ENCODE measurements at regions not wholly inside any gene's neighbourhood (a gene's known extent, or its start where the extent isn't known, plus 50 kb on each side); places are given as distances from the start of the nearest gene placed in this dataset.

GRCh38 chr14:65348137-65348536, 64.4 kb upstream of the FUT8 start:
- Mint-ChIP-seq H3K4me1 (peaks cover 1 to 14% (median 7%) of the 10 kb centered on the region in 3 donors), H3K27ac (no peak overlapping the region), H3K36me3 (peaks cover 3% of the 10 kb centered on the region), H3K9me3 (no peaks in the 10 kb centered on the region), H3K4me3 (no peak overlapping the region), H3K27me3 (no peaks in the 10 kb centered on the region)
- H3K4me1 ChIP-seq (ENCODE audit: control insufficient read depth in 1 of 2, extremely low read depth in 1 of 2, insufficient read depth in 2 of 2, low read length in 2 of 2) = no peaks in the 10 kb centered on the region
- no peak for DNase-seq
- H3K27me3 ChIP-seq (replicated peaks in 1 of 2; ENCODE audit: control insufficient read depth in 2 of 2, extremely low read depth in 1 of 2, insufficient read depth in 2 of 2, low read length in 1 of 2) = no peaks in the 10 kb centered on the region
- CTCF ChIA-PET = interaction anchor here in 1 of 2 donors (0.5 kb wide), 1 partner anchor 42 kb away, joined by 3 read pairs; no protein-coding TSS in a partner anchor
- H3K4me3 ChIP-seq (ENCODE audit: control insufficient read depth in 1 of 2, extremely low read depth in 1 of 2, low read length in 1 of 2) = no peak overlapping the region
- H3K27ac ChIP-seq (ENCODE audit: low read length) = no peak overlapping the region
- H3K36me3 ChIP-seq (ENCODE audit: control insufficient read depth in 2 of 2, extremely low read depth in 1 of 2, insufficient read depth in 1 of 2, low read length in 1 of 2) = no peaks in the 10 kb centered on the region
- POLR2A ChIA-PET = no interaction called here
- no peaks in the 10 kb centered on the region for H3K9me3 ChIP-seq
- WGBS (ENCODE audit: insufficient coverage) = 78% methylated on average over 1 of the region's 3 CpGs
- ATAC-seq (replicated peaks in 1 of 4) = no peak

GRCh38 chr14:65349100-65349499, 63.4 kb upstream of the FUT8 start:
- Histone ChIP-seq H3K36me3 (ENCODE audit: control insufficient read depth in 2 of 2, extremely low read depth in 1 of 2, insufficient read depth in 1 of 2, low read length in 1 of 2) (no peaks in the 10 kb centered on the region), H3K27ac (ENCODE audit: low read length) (no peak overlapping the region), H3K4me1 (ENCODE audit: control insufficient read depth in 1 of 2, extremely low read depth in 1 of 2, insufficient read depth in 2 of 2, low read length in 2 of 2) (no peaks in the 10 kb centered on the region), H3K27me3 (replicated peaks in 1 of 2; ENCODE audit: control insufficient read depth in 2 of 2, extremely low read depth in 1 of 2, insufficient read depth in 2 of 2, low read length in 1 of 2) (no peaks in the 10 kb centered on the region), H3K9me3 (no peaks in the 10 kb centered on the region), H3K4me3 (ENCODE audit: control insufficient read depth in 1 of 2, extremely low read depth in 1 of 2, low read length in 1 of 2) (no peak overlapping the region)
- Mint-ChIP-seq H3K4me1 (peaks cover 1 to 14% (median 7%) of the 10 kb centered on the region in 3 donors), H3K27me3 (no peaks in the 10 kb centered on the region), H3K27ac (no peak overlapping the region), H3K9me3 (no peaks in the 10 kb centered on the region), H3K4me3 (no peak overlapping the region), H3K36me3 (peaks cover 3% of the 10 kb centered on the region)
- DNase-seq (no peak), ATAC-seq (replicated peaks in 1 of 4) (no peak)
- POLR2A ChIA-PET = no interaction called here
- CTCF ChIA-PET = no interaction called here
- no CpG with 5 or more reads among the region's 4 CpGs for WGBS (ENCODE audit: insufficient coverage)

GRCh38 chr14:65351493-65352194, 60.9 kb upstream of the FUT8 start:
- Mint-ChIP-seq H3K9me3 (no peaks in the 10 kb centered on the region), H3K4me1 (peaks cover 9 to 22% (median 19%) of the 10 kb centered on the region in 3 donors), H3K27ac (no peak overlapping the region), H3K4me3 (no peak overlapping the region), H3K27me3 (no peaks in the 10 kb centered on the region), H3K36me3 (no peaks in the 10 kb centered on the region)
- POLR2A ChIA-PET = no interaction called here
- ATAC-seq (replicated peaks in 1 of 4) (no peak), DNase-seq (no peak)
- Histone ChIP-seq H3K9me3 (no peaks in the 10 kb centered on the region), H3K36me3 (ENCODE audit: control insufficient read depth in 2 of 2, extremely low read depth in 1 of 2, insufficient read depth in 1 of 2, low read length in 1 of 2) (no peaks in the 10 kb centered on the region), H3K27me3 (replicated peaks in 1 of 2; ENCODE audit: control insufficient read depth in 2 of 2, extremely low read depth in 1 of 2, insufficient read depth in 2 of 2, low read length in 1 of 2) (no peaks in the 10 kb centered on the region), H3K4me3 (ENCODE audit: control insufficient read depth in 1 of 2, extremely low read depth in 1 of 2, low read length in 1 of 2) (no peak overlapping the region), H3K27ac (ENCODE audit: low read length) (no peak overlapping the region), H3K4me1 (ENCODE audit: control insufficient read depth in 1 of 2, extremely low read depth in 1 of 2, insufficient read depth in 2 of 2, low read length in 2 of 2) (peaks cover 4% of the 10 kb centered on the region in 2 experiments)
- WGBS (ENCODE audit: insufficient coverage) = no CpG with 5 or more reads among the region's 6 CpGs
- CTCF ChIA-PET = no interaction called here

GRCh38 chr14:65352964-65353530, 59.5 kb upstream of the FUT8 start:
- no peaks in the 10 kb centered on the region for H3K36me3 ChIP-seq (ENCODE audit: control insufficient read depth in 2 of 2, extremely low read depth in 1 of 2, insufficient read depth in 1 of 2, low read length in 1 of 2)
- Mint-ChIP-seq H3K4me3 (no peak overlapping the region), H3K4me1 (peaks cover 14 to 28% (median 24%) of the 10 kb centered on the region in 3 donors), H3K9me3 (no peaks in the 10 kb centered on the region), H3K27ac (no peak overlapping the region), H3K36me3 (no peaks in the 10 kb centered on the region), H3K27me3 (no peaks in the 10 kb centered on the region)
- H3K4me1 ChIP-seq (ENCODE audit: control insufficient read depth in 1 of 2, extremely low read depth in 1 of 2, insufficient read depth in 2 of 2, low read length in 2 of 2) = peaks cover 7 to 8% of the 10 kb centered on the region in 2 experiments
- 100% methylated on average over 1 of the region's 2 CpGs for WGBS (ENCODE audit: insufficient coverage)
- no peak for ATAC-seq (replicated peaks in 1 of 4)
- no peaks in the 10 kb centered on the region for H3K27me3 ChIP-seq (replicated peaks in 1 of 2; ENCODE audit: control insufficient read depth in 2 of 2, extremely low read depth in 1 of 2, insufficient read depth in 2 of 2, low read length in 1 of 2)
- no peak overlapping the region for H3K4me3 ChIP-seq (ENCODE audit: control insufficient read depth in 1 of 2, extremely low read depth in 1 of 2, low read length in 1 of 2)
- H3K27ac ChIP-seq (ENCODE audit: low read length) = no peak overlapping the region
- DNase-seq = no peak
- ChIA-PET POLR2A (no interaction called here), CTCF (interaction anchor here in 1 of 2 donors (0.7 kb wide), 1 partner anchor 91 kb away, joined by 4 read pairs; no protein-coding TSS in a partner anchor)
- H3K9me3 ChIP-seq = no peaks in the 10 kb centered on the region

DNA sequence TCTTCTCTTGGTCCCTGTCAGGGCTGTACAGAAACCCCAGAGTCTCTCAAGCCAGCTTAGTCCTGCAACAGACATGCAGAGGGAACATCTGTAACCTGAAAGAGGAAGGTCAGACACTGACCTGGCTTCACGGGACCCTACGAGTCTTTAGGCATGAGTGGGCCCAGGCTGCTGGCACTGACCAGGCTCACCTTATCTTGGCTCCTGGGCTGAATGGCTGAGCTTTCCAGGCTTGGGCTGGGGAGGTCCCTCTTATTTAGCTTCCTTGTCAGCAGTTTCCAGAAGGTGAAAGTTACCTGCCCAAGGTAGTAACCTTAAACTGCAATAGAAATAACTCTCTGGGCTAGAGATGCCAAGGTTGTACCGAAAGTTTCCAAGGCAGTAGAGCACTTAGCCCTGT, 58.4 kb upstream of the FUT8 start:
- Mint-ChIP-seq H3K4me3 (no peak overlapping the region), H3K4me1 (peaks cover 14 to 28% (median 17%) of the 10 kb centered on the region in 3 donors), H3K27me3 (no peaks in the 10 kb centered on the region), H3K27ac (no peak overlapping the region), H3K36me3 (no peaks in the 10 kb centered on the region), H3K9me3 (no peaks in the 10 kb centered on the region)
- Histone ChIP-seq H3K36me3 (ENCODE audit: control insufficient read depth in 2 of 2, extremely low read depth in 1 of 2, insufficient read depth in 1 of 2, low read length in 1 of 2) (no peaks in the 10 kb centered on the region), H3K27ac (ENCODE audit: low read length) (no peak overlapping the region), H3K9me3 (no peaks in the 10 kb centered on the region), H3K4me3 (ENCODE audit: control insufficient read depth in 1 of 2, extremely low read depth in 1 of 2, low read length in 1 of 2) (no peak overlapping the region), H3K27me3 (replicated peaks in 1 of 2; ENCODE audit: control insufficient read depth in 2 of 2, extremely low read depth in 1 of 2, insufficient read depth in 2 of 2, low read length in 1 of 2) (no peaks in the 10 kb centered on the region), H3K4me1 (ENCODE audit: control insufficient read depth in 1 of 2, extremely low read depth in 1 of 2, insufficient read depth in 2 of 2, low read length in 2 of 2) (peaks cover 7 to 8% of the 10 kb centered on the region in 2 experiments)
- ChIA-PET POLR2A (no interaction called here), CTCF (interaction anchor here in 1 of 2 donors (0.6 kb wide), 1 partner anchor 25 kb away, joined by 4 read pairs; no protein-coding TSS in a partner anchor)
- ATAC-seq (replicated peaks in 1 of 4) = no peak
- no peak for DNase-seq
- 92% methylated on average over 3 of the region's 3 CpGs for WGBS (ENCODE audit: insufficient coverage)

DNA sequence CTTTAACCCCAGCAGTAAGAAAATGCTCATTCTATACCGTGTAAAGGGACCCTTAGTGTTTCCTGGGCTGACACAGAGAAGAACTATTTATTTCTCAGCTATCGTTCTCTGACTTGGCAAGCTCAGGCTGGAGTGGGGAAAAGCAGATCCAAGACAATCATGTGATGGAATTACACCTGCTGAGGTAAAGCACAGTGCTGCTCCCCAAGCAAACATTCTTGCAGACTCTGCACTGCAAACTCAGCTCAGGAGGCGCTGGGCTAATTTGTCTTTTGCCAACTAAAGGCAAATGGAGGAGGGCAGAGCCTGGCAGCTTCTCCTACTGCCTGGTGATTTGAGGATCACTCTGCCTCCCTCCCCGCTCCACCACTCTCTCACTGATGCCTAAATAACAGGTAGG, 57.8 kb upstream of the FUT8 start:
- Mint-ChIP-seq H3K4me3 (no peak overlapping the region), H3K36me3 (peaks cover 4% of the 10 kb centered on the region), H3K4me1 (peaks cover 14 to 30% (median 17%) of the 10 kb centered on the region in 3 donors), H3K9me3 (no peaks in the 10 kb centered on the region), H3K27me3 (no peaks in the 10 kb centered on the region), H3K27ac (no peak overlapping the region)
- Histone ChIP-seq H3K9me3 (no peaks in the 10 kb centered on the region), H3K27me3 (replicated peaks in 1 of 2; ENCODE audit: control insufficient read depth in 2 of 2, extremely low read depth in 1 of 2, insufficient read depth in 2 of 2, low read length in 1 of 2) (no peaks in the 10 kb centered on the region), H3K27ac (ENCODE audit: low read length) (no peak overlapping the region), H3K4me3 (ENCODE audit: control insufficient read depth in 1 of 2, extremely low read depth in 1 of 2, low read length in 1 of 2) (no peak overlapping the region), H3K4me1 (ENCODE audit: control insufficient read depth in 1 of 2, extremely low read depth in 1 of 2, insufficient read depth in 2 of 2, low read length in 2 of 2) (peaks cover 7 to 8% of the 10 kb centered on the region in 2 experiments), H3K36me3 (ENCODE audit: control insufficient read depth in 2 of 2, extremely low read depth in 1 of 2, insufficient read depth in 1 of 2, low read length in 1 of 2) (no peaks in the 10 kb centered on the region)
- ATAC-seq (replicated peaks in 1 of 4) (no peak), DNase-seq (no peak)
- ChIA-PET CTCF (interaction anchor here (0.5 to 0.6 kb wide), 2 partner anchors 26 to 61 kb away, joined by 3 to 4 read pairs; no protein-coding TSS in a partner anchor), POLR2A (no interaction called here)
- 100% methylated on average over 1 of the region's 4 CpGs for WGBS (ENCODE audit: insufficient coverage)
